GM12865 (cell line): ENCODE measurements at regions not wholly inside any gene's neighbourhood (a gene's known extent, or its start where the extent isn't known, plus 50 kb on each side); places are given as distances from the start of the nearest gene placed in this dataset.

Experiments
- DNase-seq: peaks from one replicate; pipeline ENCODE4 v3.0.0; 2010; ENCODE audit warnings: low read depth
- H3K4me3 ChIP-seq: 2 replicates; pipeline ENCODE4 v1.5.1; 2011; ENCODE audit warnings: mild to moderate bottlenecking, low read depth, low read length, control low read depth
- CTCF ChIP-seq: IDR thresholded peaks from 2 replicates; pipeline ENCODE4 v1.5.1; 2011; ENCODE audit warnings: low read length, control low read depth, low read depth, inconsistent platforms; ENCODE audit not compliant: insufficient read depth; ENCODE audit errors: missing control alignments

- no peak for DNase-seq
- no peak for TF ChIP-seq CTCF
- H3K4me3 ChIP-seq, result no peak overlapping the region
These were observed 82.5 kb upstream of the MMADHC start for GRCh38 chr2:149670086-149670485.

GRCh38 chr2:149666809-149667320, 79.3 kb upstream of the MMADHC start:
- H3K4me3 ChIP-seq, result no peak overlapping the region
- no peak for DNase-seq
- no peak for TF ChIP-seq CTCF

- H3K4me3 ChIP-seq, result no peak overlapping the region
- DNase-seq, result no peak
- no peak for TF ChIP-seq CTCF
These were observed 77.3 kb upstream of the MMADHC start for GRCh38 chr2:149664896-149665295.

GRCh38 chr2:149662556-149662955, 75.0 kb upstream of the MMADHC start:
- no peak for DNase-seq
- H3K4me3 ChIP-seq, result no peak overlapping the region
- no peak for TF ChIP-seq CTCF

GRCh38 chr2:149661844-149662243, 74.3 kb upstream of the MMADHC start:
- no peak for TF ChIP-seq CTCF
- no peak overlapping the region for H3K4me3 ChIP-seq
- DNase-seq, result no peak

- no peak for DNase-seq
- no peak for TF ChIP-seq CTCF
- H3K4me3 ChIP-seq, result no peak overlapping the region
These were observed 71.0 kb upstream of the MMADHC start for GRCh38 chr2:149658553-149658952.

GRCh38 chr2:149657401-149658040, 69.9 kb upstream of the MMADHC start:
- no peak for DNase-seq
- no peak for TF ChIP-seq CTCF
- no peak overlapping the region for H3K4me3 ChIP-seq
